HG02870 (cell line): ENCODE measurements at regions not wholly inside any gene's neighbourhood (a gene's known extent, or its start where the extent isn't known, plus 50 kb on each side); places are given as distances from the start of the nearest gene placed in this dataset.
"Not testable (repeated sequence)": the region's sequence is repeated elsewhere in the genome, so short reads cannot be mapped to it uniquely, and the experiment has no call there.

Experiments
- ATAC-seq: cut with Tn5 transposase; IDR thresholded peaks from one replicate; pipeline ENCODE4 v1.9.1; 2021; ENCODE audit warnings: mild to moderate bottlenecking, moderate library complexity; ENCODE audit not compliant: unreplicated experiment

GRCh38 chr5:72693546-72694205, 122.8 kb upstream of the TNPO1 start:
- ATAC-seq: no peak

- no peak for ATAC-seq
Measured at GRCh38 chr5:72692651-72693442, 123.6 kb upstream of the TNPO1 start.

- no peak for ATAC-seq
Measured at GRCh38 chr5:72692231-72692637, 124.2 kb upstream of the TNPO1 start.

GRCh38 chr5:72691751-72692150, 124.7 kb upstream of the TNPO1 start:
- no peak for ATAC-seq

DNA sequence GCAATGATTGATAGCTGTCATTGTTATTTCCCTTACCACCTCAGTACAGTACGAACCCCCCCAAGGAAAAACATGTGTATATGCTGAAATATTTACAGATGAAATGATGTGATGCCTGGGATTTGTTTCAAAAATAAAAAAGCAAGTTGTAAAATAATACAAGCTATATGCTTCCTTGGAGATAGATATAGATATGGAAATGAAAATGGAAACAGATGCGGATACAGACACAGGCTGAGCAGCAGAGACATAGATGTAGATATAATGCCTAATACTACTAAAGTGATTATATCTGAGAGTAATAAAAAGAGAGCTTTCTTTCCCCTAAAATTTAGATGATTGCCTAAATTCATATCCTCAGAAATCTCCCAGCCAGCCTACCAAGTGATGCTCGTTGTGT, 127.5 kb upstream of the TNPO1 start:
- no peak for ATAC-seq

DNA sequence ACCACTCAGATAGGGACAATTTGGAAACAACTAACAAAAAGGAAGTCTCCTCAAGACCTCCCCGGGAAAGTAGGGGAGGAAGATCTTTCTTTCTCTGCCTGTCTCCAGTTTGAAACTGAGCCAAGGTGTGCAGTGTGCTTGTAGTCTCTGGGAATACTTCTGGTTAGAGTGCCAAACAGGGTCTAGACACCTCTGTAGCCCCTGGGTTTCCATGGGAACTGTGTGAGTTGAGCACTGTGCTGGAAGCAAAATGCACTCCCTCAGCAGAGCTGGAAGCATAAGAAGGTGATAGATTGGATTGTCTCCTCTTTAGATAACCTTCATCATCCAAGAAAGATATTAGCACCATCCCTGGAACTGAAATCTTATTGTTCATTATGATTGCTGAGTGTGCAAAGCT, 129.2 kb upstream of the TNPO1 start:
- ATAC-seq: no peak

- no peak for ATAC-seq
Measured at GRCh38 chr5:72682561-72682960, 133.9 kb upstream of the TNPO1 start.

DNA sequence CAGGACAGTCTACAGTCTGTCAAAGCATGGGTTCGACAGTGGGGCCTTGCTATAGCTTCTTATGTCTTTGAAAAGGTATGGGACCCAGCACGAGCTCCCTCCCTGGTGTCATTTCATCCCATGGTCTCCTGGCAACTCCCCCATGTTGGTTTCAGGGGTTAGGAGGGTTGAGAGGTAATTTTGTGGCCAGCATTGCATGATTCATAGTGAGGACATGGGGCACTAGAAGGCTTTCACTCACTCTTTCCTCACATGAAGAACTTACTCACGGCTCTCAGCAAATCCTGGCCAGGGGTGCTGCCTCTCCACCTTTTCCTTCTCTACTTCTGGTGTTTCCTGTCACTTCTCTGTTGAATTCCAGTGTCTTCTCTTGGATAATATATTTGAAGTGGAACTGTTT, 134.7 kb upstream of the TNPO1 start:
- no peak for ATAC-seq

DNA sequence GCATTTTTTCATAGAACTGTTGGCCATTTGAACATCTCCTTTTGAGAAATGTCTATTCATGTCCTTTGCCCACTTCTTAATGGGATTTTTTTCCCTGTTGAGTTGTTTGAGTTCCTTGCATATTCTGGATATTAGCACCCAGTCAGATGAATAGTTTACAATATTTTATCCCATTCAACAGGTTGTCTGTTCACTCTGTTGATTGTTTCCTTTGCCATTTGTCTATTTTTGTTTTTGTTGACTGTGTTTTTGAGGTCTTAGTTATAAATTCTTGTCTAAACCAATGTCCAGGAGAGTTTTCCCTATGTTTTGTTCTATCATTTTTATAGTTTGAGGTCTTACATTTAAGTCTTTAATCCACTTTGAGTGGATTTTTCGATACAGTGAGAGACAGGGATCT, 139.0 kb upstream of the TNPO1 start:
- ATAC-seq: no peak

DNA sequence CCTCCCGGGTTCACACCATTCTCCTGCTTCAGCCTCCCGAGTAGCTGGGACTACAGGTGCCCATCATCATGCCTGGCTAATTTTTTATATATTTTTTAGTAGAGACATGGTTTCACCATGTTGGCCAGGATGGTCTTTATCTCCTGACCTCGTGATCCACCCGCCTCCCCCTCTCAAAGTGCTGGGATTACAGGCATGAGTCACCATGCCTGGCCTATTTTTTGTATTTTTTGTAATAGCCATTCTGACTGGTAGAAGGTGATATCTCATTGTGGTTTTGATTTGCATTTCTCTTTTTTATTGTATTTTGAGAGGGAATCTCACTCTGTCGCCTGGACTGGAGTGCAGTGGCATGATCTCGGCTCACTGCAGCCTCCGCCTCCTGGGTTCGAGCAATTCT, 139.6 kb upstream of the TNPO1 start:
- not testable (repeated sequence) for ATAC-seq

DNA sequence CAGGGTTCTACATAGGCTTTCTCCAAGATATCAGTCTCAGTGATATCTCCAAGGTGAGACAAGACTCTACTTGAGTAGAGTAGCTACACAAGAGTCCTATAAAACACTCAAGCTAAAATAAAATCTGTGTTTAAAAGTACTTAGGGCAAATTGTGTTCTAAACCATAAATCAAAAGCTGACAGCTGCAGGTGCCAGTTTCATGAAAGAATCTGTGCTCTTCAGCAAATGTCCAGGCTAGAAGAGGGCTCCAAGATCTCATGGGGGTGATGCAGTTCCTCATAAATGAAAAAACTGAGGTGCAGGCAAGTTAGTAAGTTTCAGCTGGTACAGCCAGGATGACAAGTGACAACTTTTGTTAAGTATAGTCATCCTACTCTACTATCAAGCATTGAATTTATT, 142.8 kb upstream of the TNPO1 start:
- ATAC-seq: no peak

- ATAC-seq: no peak
Measured at GRCh38 chr5:72673180-72673579, 143.3 kb upstream of the TNPO1 start.

DNA sequence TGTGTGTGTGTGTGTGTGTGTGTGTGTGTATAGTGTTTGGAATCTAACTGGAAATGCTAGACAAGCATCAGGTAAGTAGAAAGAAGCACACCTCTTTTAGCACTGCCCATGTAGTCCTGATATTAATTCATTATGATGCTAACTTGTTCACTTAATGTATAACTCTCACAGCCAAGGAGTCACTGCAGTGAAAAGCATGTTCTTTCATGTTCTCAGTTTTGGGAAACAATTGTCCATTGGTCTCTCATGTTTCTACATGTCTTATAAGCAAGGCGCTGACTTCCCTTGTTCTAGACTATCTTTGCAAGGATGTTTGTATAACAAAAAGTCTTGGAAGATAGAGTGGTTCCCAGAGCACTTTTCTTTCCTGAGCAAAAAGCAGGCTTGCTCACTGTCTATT, 148.8 kb upstream of the TNPO1 start:
- ATAC-seq: no peak

DNA sequence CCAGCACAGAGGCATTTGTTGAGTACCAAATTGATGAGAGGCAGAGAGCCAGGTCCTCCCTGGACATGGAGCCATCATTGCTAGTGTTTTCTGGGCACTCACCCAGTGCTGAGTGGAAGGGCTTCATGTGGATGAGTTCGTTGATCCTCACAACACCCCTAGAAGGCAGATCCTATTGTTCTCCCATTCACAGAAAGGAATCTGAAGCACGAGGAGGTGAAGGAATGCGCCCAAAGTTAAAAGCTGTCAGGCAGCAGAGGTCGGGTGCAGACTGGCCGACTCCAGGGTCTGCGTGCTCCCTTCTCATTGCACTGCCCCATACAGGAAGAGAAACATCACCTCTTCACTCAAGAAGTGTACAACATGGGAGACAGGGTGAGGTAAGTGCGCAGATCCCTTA, 153.5 kb upstream of the TNPO1 start:
- no peak for ATAC-seq

DNA sequence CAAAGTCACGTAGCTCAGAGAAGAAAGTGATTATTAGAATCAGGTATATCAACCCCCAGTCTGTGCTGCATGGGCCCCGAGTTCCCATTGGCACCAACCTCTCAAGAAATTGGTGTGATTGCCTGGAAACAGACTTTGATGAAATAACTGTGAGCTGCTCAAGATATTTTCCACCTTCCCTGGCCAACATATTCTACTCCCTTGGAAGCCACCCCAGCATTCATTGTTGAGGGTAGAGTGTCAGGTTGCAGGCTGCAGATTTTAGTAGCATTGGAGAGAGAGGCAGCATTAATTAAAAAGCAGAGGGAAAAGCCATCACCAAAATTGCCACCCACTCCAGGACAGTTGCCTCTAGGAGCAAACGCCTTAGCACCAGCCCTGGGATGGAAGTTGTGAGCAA, 154.2 kb upstream of the TNPO1 start:
- no peak for ATAC-seq

- ATAC-seq: no peak
Measured at GRCh38 chr5:72661405-72661804, 154.2 kb upstream of the ZNF366 start.

GRCh38 chr5:72659726-72660125, 152.5 kb upstream of the ZNF366 start:
- ATAC-seq: no peak

DNA sequence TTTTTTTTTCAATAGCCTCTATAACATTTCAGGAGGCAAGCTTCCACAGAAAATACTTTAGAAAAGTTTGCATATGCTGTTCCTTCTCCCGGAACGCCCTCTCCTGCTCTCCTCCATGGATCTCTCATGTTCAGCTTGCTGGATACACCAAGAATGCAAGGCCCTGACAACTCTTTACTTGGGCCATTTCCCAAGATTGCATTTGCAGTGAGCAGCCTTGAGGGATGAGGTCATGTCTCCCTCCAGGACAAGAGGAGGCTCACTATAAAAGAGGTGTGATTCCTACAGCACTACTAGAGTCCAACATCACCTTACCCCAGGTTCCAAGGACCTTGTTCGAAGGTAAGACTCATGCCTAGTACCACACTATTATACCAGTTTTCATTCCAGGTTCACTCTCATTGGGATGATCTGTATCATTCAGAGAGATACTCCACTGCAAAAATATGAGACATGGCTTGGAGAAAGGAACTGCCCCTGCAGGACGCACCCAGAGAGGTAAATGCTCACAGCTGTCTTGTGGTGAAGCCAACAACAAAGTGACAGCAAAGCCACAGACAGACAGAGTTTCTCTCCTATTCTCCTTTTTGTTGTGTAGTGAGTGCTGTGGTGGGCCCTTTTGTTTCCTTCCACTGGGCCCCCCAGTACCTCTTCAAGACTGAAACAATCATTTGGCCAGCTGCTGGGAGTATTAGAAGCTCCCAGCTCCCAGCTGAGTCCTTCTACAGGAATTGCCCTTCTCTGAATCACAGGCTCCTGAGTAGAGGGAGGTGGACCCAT, 151.7 kb upstream of the ZNF366 start:
- no peak for ATAC-seq

- ATAC-seq: no peak
Measured at GRCh38 chr5:72658161-72658560, 151.0 kb upstream of the ZNF366 start.

DNA sequence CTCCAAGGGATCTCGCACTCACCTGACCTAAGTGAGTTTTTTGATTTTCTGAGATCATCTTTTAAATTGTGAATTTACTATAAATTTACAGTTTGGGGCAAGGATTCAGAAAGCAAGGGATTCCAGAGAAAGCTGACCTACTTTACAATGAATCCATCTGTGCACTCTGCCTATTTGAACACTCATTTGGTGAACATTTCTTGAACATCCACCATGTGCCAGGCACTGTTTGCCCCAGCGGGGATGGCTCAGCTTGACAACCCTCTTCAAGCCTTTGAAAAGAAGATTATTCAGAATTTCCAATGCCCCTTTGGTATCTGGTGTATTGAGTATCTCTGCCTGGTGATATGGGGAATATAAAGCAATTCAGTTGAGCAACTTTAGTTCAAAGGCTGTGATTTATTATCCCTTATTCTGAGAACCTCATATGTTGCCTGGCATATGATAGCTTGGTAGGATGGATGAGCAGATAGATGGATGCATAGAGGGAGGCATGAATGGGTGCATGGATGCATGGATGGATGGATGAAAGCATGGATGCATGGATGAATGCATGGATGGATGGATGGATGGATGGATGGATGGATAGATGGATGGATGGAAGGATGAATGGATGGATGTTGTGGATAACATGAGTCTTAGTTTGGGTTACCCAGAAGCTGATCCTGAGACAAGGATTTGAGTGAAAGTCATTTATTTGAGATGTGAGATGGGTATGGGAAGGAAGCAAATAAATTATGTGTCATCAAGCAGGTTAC, 149.7 kb upstream of the ZNF366 start:
- no peak for ATAC-seq

DNA sequence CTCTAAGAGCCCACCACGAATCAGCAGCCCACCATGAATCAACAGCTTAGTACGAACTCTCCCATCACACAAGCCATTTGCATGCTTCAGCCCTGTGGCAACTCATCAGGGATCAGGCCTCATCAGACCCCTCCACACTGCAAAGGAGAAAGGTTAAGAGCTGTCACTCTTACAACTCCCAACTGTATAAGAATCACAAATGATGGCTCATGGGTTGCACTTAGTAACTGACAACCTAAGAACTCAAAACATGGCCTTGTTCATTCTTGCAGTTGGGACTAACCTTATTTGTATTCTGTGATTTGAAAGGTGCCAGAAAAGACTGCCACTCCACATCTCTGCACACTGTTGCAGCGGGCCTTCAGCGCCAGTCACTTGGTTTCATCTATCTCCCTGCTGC, 149.1 kb upstream of the ZNF366 start:
- no peak for ATAC-seq
